ENCODE measurements at regions not wholly inside any gene's neighbourhood (a gene's known extent, or its start where the extent isn't known, plus 50 kb on each side); places are given as distances from the start of the nearest gene placed in this dataset.

DNA sequence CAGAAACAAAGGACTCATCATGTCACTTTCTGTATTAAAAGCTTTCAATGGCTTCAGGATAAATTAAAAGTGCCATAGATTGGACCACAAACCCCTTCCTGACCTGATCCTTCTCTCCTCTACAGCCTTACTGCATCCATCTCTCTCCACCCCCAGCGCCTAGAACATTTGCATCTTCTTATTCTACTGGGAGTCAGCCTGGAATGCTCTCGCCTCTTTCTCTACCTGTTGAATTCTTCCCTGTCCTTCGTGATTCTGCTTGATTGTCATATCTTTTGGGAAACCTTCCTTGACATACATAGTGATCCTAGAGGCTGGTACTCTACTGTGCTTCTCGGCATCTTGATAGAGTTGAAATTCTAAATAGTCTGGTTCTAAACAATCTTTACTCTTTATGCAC is 332.0 kb upstream of the PBX1 start:
- no peaks in the 10 kb centered on the region for H3K9me3 ChIP-seq

GRCh38 chr1:164228928-164229327 is 330.1 kb upstream of the PBX1 start:
- no peak for TF ChIP-seq POLR2A (IDR thresholded peaks at IDR 0.05)
- TF ChIP-seq POLR2AphosphoS5 (IDR thresholded peaks at IDR 0.05) = no peak
- TF ChIP-seq, protein P1, sequence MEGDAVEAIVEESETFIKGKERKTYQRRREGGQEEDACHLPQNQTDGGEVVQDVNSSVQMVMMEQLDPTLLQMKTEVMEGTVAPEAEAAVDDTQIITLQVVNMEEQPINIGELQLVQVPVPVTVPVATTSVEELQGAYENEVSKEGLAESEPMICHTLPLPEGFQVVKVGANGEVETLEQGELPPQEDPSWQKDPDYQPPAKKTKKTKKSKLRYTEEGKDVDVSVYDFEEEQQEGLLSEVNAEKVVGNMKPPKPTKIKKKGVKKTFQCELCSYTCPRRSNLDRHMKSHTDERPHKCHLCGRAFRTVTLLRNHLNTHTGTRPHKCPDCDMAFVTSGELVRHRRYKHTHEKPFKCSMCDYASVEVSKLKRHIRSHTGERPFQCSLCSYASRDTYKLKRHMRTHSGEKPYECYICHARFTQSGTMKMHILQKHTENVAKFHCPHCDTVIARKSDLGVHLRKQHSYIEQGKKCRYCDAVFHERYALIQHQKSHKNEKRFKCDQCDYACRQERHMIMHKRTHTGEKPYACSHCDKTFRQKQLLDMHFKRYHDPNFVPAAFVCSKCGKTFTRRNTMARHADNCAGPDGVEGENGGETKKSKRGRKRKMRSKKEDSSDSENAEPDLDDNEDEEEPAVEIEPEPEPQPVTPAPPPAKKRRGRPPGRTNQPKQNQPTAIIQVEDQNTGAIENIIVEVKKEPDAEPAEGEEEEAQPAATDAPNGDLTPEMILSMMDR (IDR thresholded peaks at IDR 0.05) = no peak
- H3K9me3 ChIP-seq = no peaks in the 10 kb centered on the region
- H3K4me1 ChIP-seq = no peaks in the 10 kb centered on the region
- DNase-seq (ENCODE audit: low spot score in 2 of 2) = no peak
- no peaks in the 10 kb centered on the region for H3K36me3 ChIP-seq
- intact Hi-C loops (cut with DNase I; ENCODE audit: low total_unique reads) = no loop called here
- H3K4me3 ChIP-seq = no peak overlapping the region
- H3K27ac ChIP-seq = no peak overlapping the region
- H3K27me3 ChIP-seq = no peaks in the 10 kb centered on the region

More for the DNA sequence above, 332.0 kb upstream of the PBX1 start:
- Histone ChIP-seq H3K4me1 (no peaks in the 10 kb centered on the region), H3K27me3 (no peaks in the 10 kb centered on the region), H3K4me3 (no peak overlapping the region), H3K36me3 (no peaks in the 10 kb centered on the region), H3K27ac (no peak overlapping the region)
- TF ChIP-seq, protein P1 (IDR thresholded peaks at IDR 0.05) = no peak
- no peak for TF ChIP-seq POLR2A (IDR thresholded peaks at IDR 0.05)
- intact Hi-C loops (cut with DNase I; ENCODE audit: low total_unique reads) = no loop called here
- DNase-seq (ENCODE audit: low spot score in 2 of 2) = no peak

GRCh38 chr1:164233149-164233548 is 325.8 kb upstream of the PBX1 start:
- no peak for DNase-seq (ENCODE audit: low spot score in 2 of 2)
- TF ChIP-seq POLR2A (IDR thresholded peaks at IDR 0.05) (no peak), POLR2AphosphoS5 (IDR thresholded peaks at IDR 0.05) (no peak)
- TF ChIP-seq, protein P1 (IDR thresholded peaks at IDR 0.05) = no peak
- Histone ChIP-seq H3K27me3 (no peaks in the 10 kb centered on the region), H3K27ac (no peak overlapping the region), H3K4me1 (no peaks in the 10 kb centered on the region), H3K36me3 (no peaks in the 10 kb centered on the region), H3K4me3 (no peak overlapping the region), H3K9me3 (no peaks in the 10 kb centered on the region)
- intact Hi-C loops (cut with DNase I; ENCODE audit: low total_unique reads) = no loop called here

- Histone ChIP-seq H3K9me3 (no peaks in the 10 kb centered on the region), H3K36me3 (no peaks in the 10 kb centered on the region), H3K4me3 (no peak overlapping the region), H3K27me3 (no peaks in the 10 kb centered on the region), H3K27ac (no peak overlapping the region), H3K4me1 (no peaks in the 10 kb centered on the region)
- no peak for DNase-seq (ENCODE audit: low spot score in 2 of 2)
- intact Hi-C loops (cut with DNase I; ENCODE audit: low total_unique reads) = no loop called here
- TF ChIP-seq, protein P1 (IDR thresholded peaks at IDR 0.05) = peak in 1 of 3 donors; percentile 13
- TF ChIP-seq POLR2AphosphoS5 (IDR thresholded peaks at IDR 0.05) = no peak
These were observed 318.9 kb upstream of the PBX1 start for GRCh38 chr1:164240081-164240480.

DNA sequence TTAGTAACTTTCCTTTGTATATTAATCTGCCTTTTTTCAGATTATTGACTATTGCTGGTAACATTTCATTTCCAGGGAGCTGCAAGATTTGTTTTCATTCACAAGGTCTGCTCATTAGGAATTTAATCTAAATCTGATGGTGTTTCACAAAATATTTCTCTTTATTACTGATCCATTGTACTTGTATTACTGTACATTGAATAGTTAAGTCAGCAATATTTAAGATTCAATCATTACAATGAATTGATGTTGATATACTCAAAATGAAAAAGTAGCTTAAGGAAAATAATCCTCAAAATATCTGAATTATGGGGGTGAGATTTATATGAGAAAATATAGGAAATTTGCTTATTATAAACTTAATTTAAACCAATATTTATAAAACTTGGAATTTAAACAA is 308.6 kb upstream of the PBX1 start:
- no peaks in the 10 kb centered on the region for H3K27me3 ChIP-seq
- DNase-seq (ENCODE audit: low spot score in 2 of 2) = no peak
- intact Hi-C loops (cut with DNase I; ENCODE audit: low total_unique reads) = no loop called here

More for the DNA sequence above, 308.6 kb upstream of the PBX1 start:
- no peak overlapping the region for H3K27ac ChIP-seq
- TF ChIP-seq POLR2AphosphoS5 (IDR thresholded peaks at IDR 0.05) (no peak), POLR2A (IDR thresholded peaks at IDR 0.05) (no peak)
- TF ChIP-seq, protein P1 (IDR thresholded peaks at IDR 0.05) = no peak
- H3K4me1 ChIP-seq = no peaks in the 10 kb centered on the region
- no peak overlapping the region for H3K4me3 ChIP-seq
- peaks cover 12 to 20% of the 10 kb centered on the region in 2 donors for H3K9me3 ChIP-seq
- H3K36me3 ChIP-seq = no peaks in the 10 kb centered on the region
